H1 (cell line): ENCODE measurements at regions not wholly inside any gene's neighbourhood (a gene's known extent, or its start where the extent isn't known, plus 50 kb on each side); places are given as distances from the start of the nearest gene placed in this dataset.

Experiments
- CTCF ChIA-PET: fragments of 300-600 bp; sonication (Branson Sonifier 250); formaldehyde crosslinking; loops from one replicate; lab custom pipeline; 2021; ENCODE audit not compliant: partially characterized antibody; lab: Charles Lee
- POLR2A ChIA-PET: fragments of 300-600 bp; sonication (Branson Sonifier 250); formaldehyde crosslinking; loops from one replicate; lab custom pipeline; 2021; ENCODE audit warnings: inconsistent platforms; ENCODE audit not compliant: partially characterized antibody; lab: Charles Lee
- DNase-seq, 2 experiments: peaks; one replicate each; pipeline versions ENCODE4 v3.0.0 to v3.0.0-alpha.2; 2010 to 2022; ENCODE audit warnings: low spot score in 2 of 2, low read depth in 1 of 2, mixed read lengths in 1 of 2
- FAIRE-seq: peaks from 2 replicates; lab custom pipeline; 2011; peaks lifted over from hg19 to GRCh38; lab: Jason Lieb, UNC
- H2AFZ ChIP-seq: 2 replicates; pipeline ENCODE4 v1.8.1; 2012; ENCODE audit warnings: low read length, inconsistent platforms
- H2AK5ac ChIP-seq: 2 replicates; pipeline ENCODE4 v1.6.1; 2013; ENCODE audit warnings: low read depth, low read length
- H2BK120ac ChIP-seq: replicated peaks from 2 replicates; pipeline ENCODE3; 2013; ENCODE audit warnings: low read depth, low read length, inconsistent platforms
- H2BK12ac ChIP-seq: 2 replicates; pipeline ENCODE4 v1.6.1; 2013; ENCODE audit warnings: low read depth, low read length
- H2BK15ac ChIP-seq: 2 replicates; pipeline ENCODE4 v1.6.1; 2013; ENCODE audit warnings: low read length
- H2BK20ac ChIP-seq: 2 replicates; pipeline ENCODE4 v1.6.1; 2013; ENCODE audit warnings: low read length
- H2BK5ac ChIP-seq: 2 replicates; pipeline ENCODE4 v1.6.1; 2013; ENCODE audit warnings: low read depth, low read length
- H3K14ac ChIP-seq: 2 replicates; pipeline ENCODE4 v1.6.1; 2013; ENCODE audit warnings: inconsistent platforms; ENCODE audit not compliant: insufficient read length
- H3K18ac ChIP-seq: 2 replicates; pipeline ENCODE4 v1.6.1; 2013; ENCODE audit warnings: low read length; ENCODE audit errors: extremely low read depth
- H3K23ac ChIP-seq: 2 replicates; pipeline ENCODE4 v1.6.1; 2013; ENCODE audit warnings: inconsistent platforms; ENCODE audit not compliant: insufficient read length
- H3K23me2 ChIP-seq: 2 replicates; pipeline ENCODE4 v1.6.1; 2013; ENCODE audit warnings: low read depth, low read length
- H3K27ac ChIP-seq: 2 replicates; pipeline ENCODE4 v1.6.1; 2011; ENCODE audit warnings: low read depth, low read length, inconsistent platforms
- H3K27me3 ChIP-seq, 4 experiments: replicated peaks in 1 of 4; 1 replicate in 1 of 4; 2 replicates in 3 of 4; pipeline versions ENCODE4 v1.6.1 to v1.8.1; 2011 to 2013; ENCODE audit warnings: low read length in 3 of 4, mild to moderate bottlenecking in 3 of 4, inconsistent platforms in 2 of 4, mixed read lengths in 2 of 4, moderate library complexity in 1 of 4; ENCODE audit not compliant: control insufficient read depth in 3 of 4, insufficient read depth in 3 of 4; ENCODE audit errors: extremely low read depth in 1 of 4
- H3K36me3 ChIP-seq, 4 experiments: 2 replicates each; pipeline versions ENCODE4 v1.6.1 to v1.8.1; 2011 to 2013; ENCODE audit warnings: mild to moderate bottlenecking in 4 of 4, low read length in 3 of 4, moderate library complexity in 2 of 4, control low read depth in 1 of 4, inconsistent platforms in 1 of 4; ENCODE audit not compliant: insufficient read depth in 4 of 4, control insufficient read depth in 2 of 4
- H3K4ac ChIP-seq: replicated peaks from 2 replicates; pipeline ENCODE3; 2013; ENCODE audit warnings: low read length, low read depth, mixed read lengths, inconsistent platforms; ENCODE audit not compliant: insufficient read length
- H3K4me1 ChIP-seq, 4 experiments: replicated peaks in 1 of 4; 1 replicate in 1 of 4; 2 replicates in 3 of 4; pipeline versions ENCODE4 v1.6.1 to v1.8.1; 2011 to 2013; ENCODE audit warnings: low read length in 3 of 4, inconsistent platforms in 2 of 4, mixed read lengths in 1 of 4; ENCODE audit not compliant: insufficient read depth in 4 of 4, control insufficient read depth in 3 of 4
- H3K4me2 ChIP-seq, 2 experiments: 2 replicates each; pipeline versions ENCODE4 v1.6.1 to v1.8.1; 2011 to 2013; ENCODE audit warnings: low read depth in 2 of 2, low read length in 2 of 2, control low read depth in 1 of 2, inconsistent platforms in 1 of 2, mild to moderate bottlenecking in 1 of 2; ENCODE audit not compliant: insufficient read depth in 1 of 2
- H3K4me3 ChIP-seq, 4 experiments: fragments of 200-600, 300-600 bp in 1 of 4; sonication (generic), shearing (Covaris generic), sonication (Bioruptor Twin) in 1 of 4; 2 replicates each; pipeline versions ENCODE4 v1.5.1 to v1.8.1; 2011 to 2016; ENCODE audit warnings: low read length in 4 of 4, low read depth in 3 of 4, control low read depth in 2 of 4, inconsistent platforms in 2 of 4, mild to moderate bottlenecking in 2 of 4, mixed read lengths in 1 of 4, moderate library complexity in 1 of 4; ENCODE audit not compliant: insufficient read depth in 2 of 4; ENCODE audit errors: extremely low read depth in 1 of 4
- H3K56ac ChIP-seq: replicated peaks from 2 replicates; pipeline ENCODE3; 2013; ENCODE audit warnings: low read depth, mild to moderate bottlenecking, mixed read lengths, low read length, inconsistent platforms; ENCODE audit not compliant: insufficient read length
- H3K79me1 ChIP-seq: 2 replicates; pipeline ENCODE4 v1.6.1; 2013; ENCODE audit warnings: low read depth, low read length, control low read depth
- H3K79me2 ChIP-seq, 2 experiments: 2 replicates each; pipeline versions ENCODE4 v1.6.1 to v1.8.1; 2012 to 2013; ENCODE audit warnings: low read length in 2 of 2, mild to moderate bottlenecking in 2 of 2, inconsistent platforms in 1 of 2; ENCODE audit not compliant: insufficient read depth in 2 of 2, control insufficient read depth in 1 of 2
- H3K9ac ChIP-seq, 4 experiments: replicated peaks in 1 of 4; 1 replicate in 1 of 4; 2 replicates in 3 of 4; pipeline versions ENCODE4 v1.6.1 to v1.8.1; 2011 to 2013; ENCODE audit warnings: low read depth in 3 of 4, low read length in 3 of 4, control low read depth in 2 of 4, mild to moderate bottlenecking in 2 of 4, moderate library complexity in 2 of 4, inconsistent platforms in 1 of 4; ENCODE audit errors: extremely low read depth in 1 of 4
- H3K9me3 ChIP-seq, 2 experiments: 2 replicates each; pipeline versions ENCODE4 v1.6.1 to v1.8.1; 2012 to 2013; ENCODE audit warnings: mild to moderate bottlenecking in 2 of 2, moderate library complexity in 2 of 2, control low read depth in 1 of 2, inconsistent platforms in 1 of 2, low read depth in 1 of 2, low read length in 1 of 2, mixed read lengths in 1 of 2; ENCODE audit not compliant: insufficient read depth in 2 of 2
- H4K20me1 ChIP-seq, 2 experiments: replicated peaks in 1 of 2; 2 replicates each; pipeline versions ENCODE3 to v1.8.1; 2011 to 2013; ENCODE audit warnings: inconsistent platforms in 2 of 2, low read length in 2 of 2, mild to moderate bottlenecking in 1 of 2; ENCODE audit not compliant: insufficient read depth in 2 of 2, control insufficient read depth in 1 of 2
- H4K5ac ChIP-seq: 2 replicates; pipeline ENCODE4 v1.6.1; 2013; ENCODE audit warnings: low read length, low read depth, mixed read lengths, inconsistent platforms; ENCODE audit not compliant: insufficient read length
- H4K8ac ChIP-seq: 2 replicates; pipeline ENCODE4 v1.8.0; 2013; ENCODE audit warnings: mild to moderate bottlenecking, moderate library complexity, low read length, inconsistent platforms; ENCODE audit not compliant: insufficient read depth; ENCODE audit errors: extremely low read depth
- H4K91ac ChIP-seq: replicated peaks from 2 replicates; pipeline ENCODE3; 2013; ENCODE audit warnings: low read length, mixed read lengths, inconsistent platforms; ENCODE audit not compliant: insufficient read length
- CBX8 ChIP-seq: fragments of 300-800, 300-1000 bp; sonication (generic); IDR thresholded peaks from 2 replicates; pipeline ENCODE4 v1.7.1; 2016; ENCODE audit warnings: low read depth, low read length, borderline replicate concordance
- CREB1 ChIP-seq: IDR thresholded peaks from 2 replicates; pipeline ENCODE4 v1.6.1; 2012; ENCODE audit warnings: inconsistent platforms
- NANOG ChIP-seq: IDR thresholded peaks from 2 replicates; pipeline ENCODE4 v1.6.1; 2011; ENCODE audit warnings: low read length, low read depth, mild to moderate bottlenecking, inconsistent platforms; ENCODE audit not compliant: insufficient read depth, poor library complexity, severe bottlenecking
- SP4 ChIP-seq: IDR thresholded peaks from 2 replicates; pipeline ENCODE4 v1.6.1; 2012; ENCODE audit warnings: low read length, inconsistent platforms
- WGBS, 2 experiments: shearing (Covaris generic) in 1 of 2; methylation state at CpG; one replicate each; pipeline versions ENCODE4 v1.1.6 to v1.1.7; 2013 to 2015; ENCODE audit warnings: low lambda C conversion rate in 2 of 2, mixed read lengths in 2 of 2, inconsistent platforms in 1 of 2, low coverage in 1 of 2, missing lambda C conversion rate in 1 of 2; ENCODE audit not compliant: insufficient replicate concordance in 2 of 2, insufficient coverage in 1 of 2, insufficient read length in 1 of 2; ENCODE audit errors: extremely low coverage in 1 of 2, missing lambda C conversion rate in 1 of 2; 5-methylcytosine and 5-hydroxymethylcytosine counted together

DNA sequence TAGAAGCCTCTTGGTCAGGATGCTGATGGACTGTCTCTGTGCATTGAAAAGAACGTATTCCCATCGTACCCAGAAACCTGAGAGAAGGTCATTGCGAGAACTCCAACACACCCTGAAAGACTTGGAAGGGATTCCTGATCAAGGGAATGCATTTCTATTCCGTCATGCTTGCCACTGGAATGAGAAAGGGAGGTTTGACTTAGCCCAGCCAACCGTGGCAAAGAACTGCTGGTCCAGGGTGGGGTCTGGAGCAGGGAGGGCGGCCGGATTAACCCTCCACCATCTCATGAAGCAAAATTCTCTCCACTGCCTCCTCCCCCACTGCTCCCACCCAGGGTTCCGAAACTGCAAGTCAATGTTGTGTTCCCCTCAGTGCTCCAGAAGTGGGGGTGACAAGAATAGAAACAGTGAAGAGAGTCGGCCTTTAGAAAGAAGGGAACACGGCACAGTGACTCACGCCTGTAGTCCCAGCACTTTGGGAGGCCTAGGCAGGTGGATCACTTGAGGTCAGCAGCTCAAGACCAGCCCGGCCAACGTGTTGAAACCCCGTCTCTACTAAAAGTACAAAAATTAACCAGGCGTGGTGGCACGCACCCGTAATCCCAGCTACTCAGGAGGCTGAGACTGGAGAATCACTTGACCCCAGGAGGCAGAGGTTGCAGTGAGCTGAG is 137.5 kb upstream of the MGMT start:
- H3K14ac ChIP-seq, result no peak overlapping the region
- H2BK12ac ChIP-seq, result no peak overlapping the region
- FAIRE-seq (no peak), DNase-seq (no peak)
- no peak overlapping the region for H3K56ac ChIP-seq
- no peak overlapping the region for H3K9ac ChIP-seq
- H2AFZ ChIP-seq, result no peak overlapping the region
- H3K4me2 ChIP-seq, result no peak overlapping the region
- H3K4me1 ChIP-seq, result peaks cover 0 to 2% (median under 1%) of the 10 kb centered on the region in 4 experiments; a peak in 4 of 7 replicates
- no peak overlapping the region for H3K23ac ChIP-seq
- H3K9me3 ChIP-seq, result no peaks in the 10 kb centered on the region
- no peak overlapping the region for H4K5ac ChIP-seq
- no peak overlapping the region for H2BK15ac ChIP-seq
- 0 out of 2 replicates have a peak overlapping the region, but pooled peaks have one; percentile 48 for H2BK20ac ChIP-seq
- H2BK120ac ChIP-seq, result no peak overlapping the region
- no peak overlapping the region for H4K8ac ChIP-seq
- H3K18ac ChIP-seq, result no peak overlapping the region
- H3K23me2 ChIP-seq, result no peaks in the 10 kb centered on the region
- CTCF ChIA-PET, result interaction anchor here (0.6 to 4.7 kb wide), 2 partner anchors 298 to 301 kb away, joined by 3 to 32 read pairs; no protein-coding TSS in a partner anchor
- no peak for TF ChIP-seq CBX8
- no peak for TF ChIP-seq SP4
- no peak for TF ChIP-seq CREB1
- no peak for TF ChIP-seq NANOG
- no peaks in the 10 kb centered on the region for H3K79me1 ChIP-seq
- no peak overlapping the region for H2AK5ac ChIP-seq
- no peaks in the 10 kb centered on the region; a peak in 1 of 7 replicates for H3K27me3 ChIP-seq
- WGBS, 2 experiments, result 91% methylated on average over 16 of the region's 17 CpGs; no CpG with 5 or more reads in 1 of the 2 experiments
- no peak overlapping the region for H4K91ac ChIP-seq
- H4K20me1 ChIP-seq, result no peaks in the 10 kb centered on the region
- POLR2A ChIA-PET, result no interaction called here
- H3K79me2 ChIP-seq, result no peaks in the 10 kb centered on the region
- no peak overlapping the region for H3K4me3 ChIP-seq
- H2BK5ac ChIP-seq, result no peak overlapping the region
- no peaks in the 10 kb centered on the region for H3K36me3 ChIP-seq
- H3K4ac ChIP-seq, result no peak overlapping the region
- no peak overlapping the region for H3K27ac ChIP-seq
